Fibroblast of pulmonary artery (primary cell): ENCODE measurements at regions not wholly inside any gene's neighbourhood (a gene's known extent, or its start where the extent isn't known, plus 50 kb on each side); places are given as distances from the start of the nearest gene placed in this dataset.

Experiments
- DNase-seq: peaks from one replicate; pipeline ENCODE4 v3.0.0-alpha.2; 2010; ENCODE audit warnings: low read depth
- H3K4me3 ChIP-seq: replicated peaks from 2 replicates; pipeline ENCODE4 v1.5.1; 2011; ENCODE audit warnings: low read depth, mild to moderate bottlenecking, control low read depth, low read length, moderate library complexity
- TF ChIP-seq, protein P1 (sequence below): IDR thresholded peaks from 2 replicates; pipeline ENCODE4 v1.5.1; 2011; ENCODE audit warnings: mild to moderate bottlenecking, control low read depth, low read length, inconsistent platforms; ENCODE audit errors: missing control alignments

DNA sequence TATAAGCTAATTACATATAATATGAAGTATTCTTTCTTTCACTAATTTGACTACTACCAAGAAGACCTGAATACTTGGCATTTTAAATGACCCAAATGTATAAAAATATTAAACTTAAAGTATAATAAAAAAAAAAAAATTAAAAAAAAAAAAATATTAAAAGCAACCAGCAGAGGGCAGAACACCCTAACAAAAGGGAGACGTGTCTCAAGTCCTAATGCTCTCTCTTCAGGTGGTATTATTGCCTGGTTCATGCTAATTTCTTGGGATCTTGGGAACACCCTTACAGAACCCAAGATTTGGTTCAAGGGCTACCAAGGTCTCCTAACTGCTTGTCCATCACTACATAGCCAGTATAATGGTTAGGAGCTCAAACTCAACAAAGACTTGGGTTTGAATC is 754.8 kb downstream of the RAB28 start:
- peak; percentile 48 for DNase-seq
- TF ChIP-seq, protein P1, sequence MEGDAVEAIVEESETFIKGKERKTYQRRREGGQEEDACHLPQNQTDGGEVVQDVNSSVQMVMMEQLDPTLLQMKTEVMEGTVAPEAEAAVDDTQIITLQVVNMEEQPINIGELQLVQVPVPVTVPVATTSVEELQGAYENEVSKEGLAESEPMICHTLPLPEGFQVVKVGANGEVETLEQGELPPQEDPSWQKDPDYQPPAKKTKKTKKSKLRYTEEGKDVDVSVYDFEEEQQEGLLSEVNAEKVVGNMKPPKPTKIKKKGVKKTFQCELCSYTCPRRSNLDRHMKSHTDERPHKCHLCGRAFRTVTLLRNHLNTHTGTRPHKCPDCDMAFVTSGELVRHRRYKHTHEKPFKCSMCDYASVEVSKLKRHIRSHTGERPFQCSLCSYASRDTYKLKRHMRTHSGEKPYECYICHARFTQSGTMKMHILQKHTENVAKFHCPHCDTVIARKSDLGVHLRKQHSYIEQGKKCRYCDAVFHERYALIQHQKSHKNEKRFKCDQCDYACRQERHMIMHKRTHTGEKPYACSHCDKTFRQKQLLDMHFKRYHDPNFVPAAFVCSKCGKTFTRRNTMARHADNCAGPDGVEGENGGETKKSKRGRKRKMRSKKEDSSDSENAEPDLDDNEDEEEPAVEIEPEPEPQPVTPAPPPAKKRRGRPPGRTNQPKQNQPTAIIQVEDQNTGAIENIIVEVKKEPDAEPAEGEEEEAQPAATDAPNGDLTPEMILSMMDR: peak; percentile 41
- H3K4me3 ChIP-seq: no peak overlapping the region

DNA sequence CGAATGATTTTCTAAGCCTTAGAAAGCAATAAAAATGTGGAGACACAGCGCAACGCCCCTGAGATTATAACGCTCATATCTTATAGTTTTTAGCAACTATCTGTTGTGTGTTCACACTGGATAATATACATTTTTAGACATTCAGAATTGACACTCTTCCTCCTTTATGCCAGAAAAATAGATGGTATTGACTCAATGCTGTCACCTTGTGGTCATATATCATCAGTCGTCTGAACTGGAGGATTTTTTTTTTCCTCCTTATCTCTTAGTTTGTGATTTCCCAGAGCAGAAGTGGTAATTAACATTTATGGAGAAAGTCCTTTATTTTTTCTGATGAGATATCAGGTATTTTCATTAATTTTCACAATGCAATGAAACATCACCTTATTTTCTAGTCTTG is 759.6 kb downstream of the RAB28 start:
- H3K4me3 ChIP-seq: peak overlapping the region; percentile 3
- TF ChIP-seq, protein P1: peak; percentile 72
- DNase-seq: peak; percentile 45

DNA sequence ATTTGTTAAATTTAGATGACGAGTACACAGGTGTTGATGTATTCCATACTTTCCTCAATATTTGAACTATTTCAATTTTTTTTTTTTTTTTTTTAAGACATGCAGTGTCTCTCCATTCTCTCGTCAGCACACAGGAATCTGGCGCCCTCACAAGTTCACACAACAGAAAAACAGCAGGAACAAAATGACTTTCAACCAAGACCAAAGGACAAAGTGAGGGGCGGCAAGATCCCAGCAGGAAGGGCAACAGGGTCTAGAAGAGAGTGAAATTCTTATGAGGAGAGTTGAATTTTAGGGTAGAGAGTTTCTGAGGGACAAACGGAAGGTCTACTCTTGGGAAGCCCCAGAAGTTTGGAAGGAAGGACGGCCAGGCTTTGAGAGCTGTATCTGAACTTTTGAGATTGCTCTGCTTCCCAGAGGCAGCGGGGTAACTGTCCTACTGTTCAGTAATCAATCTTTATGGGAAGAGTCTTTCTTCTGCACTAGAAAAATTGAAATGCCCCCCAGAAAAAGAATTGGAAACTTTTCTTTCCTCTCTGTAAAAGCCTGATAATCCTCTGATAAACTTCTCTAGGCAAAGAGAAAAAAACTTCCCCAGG is 760.2 kb downstream of the RAB28 start:
- TF ChIP-seq, protein P1: peak; percentile 29
- H3K4me3 ChIP-seq: peak overlapping the region; percentile 3
- DNase-seq: peak; percentile 53

DNA sequence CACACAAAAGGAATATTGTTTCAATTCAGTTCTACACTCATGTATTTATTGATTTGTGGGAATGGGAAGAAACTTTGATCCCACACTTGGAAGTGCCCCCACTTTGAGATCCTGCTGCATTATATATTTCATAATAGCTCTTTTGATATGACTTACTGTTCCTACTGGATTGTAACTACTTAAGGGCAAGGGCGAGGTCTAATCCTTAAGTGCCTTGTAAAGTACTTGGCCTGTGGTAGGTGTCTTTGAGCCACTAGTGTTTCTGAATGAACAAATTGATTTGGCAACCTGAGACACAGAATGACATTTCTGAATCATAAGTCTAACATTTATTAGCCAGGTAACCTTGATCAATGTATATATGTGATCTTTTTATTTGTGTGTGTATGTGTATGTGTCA is 767.2 kb downstream of the RAB28 start:
- no peak overlapping the region for H3K4me3 ChIP-seq
- no peak for DNase-seq
- TF ChIP-seq, protein P1: no peak

DNA sequence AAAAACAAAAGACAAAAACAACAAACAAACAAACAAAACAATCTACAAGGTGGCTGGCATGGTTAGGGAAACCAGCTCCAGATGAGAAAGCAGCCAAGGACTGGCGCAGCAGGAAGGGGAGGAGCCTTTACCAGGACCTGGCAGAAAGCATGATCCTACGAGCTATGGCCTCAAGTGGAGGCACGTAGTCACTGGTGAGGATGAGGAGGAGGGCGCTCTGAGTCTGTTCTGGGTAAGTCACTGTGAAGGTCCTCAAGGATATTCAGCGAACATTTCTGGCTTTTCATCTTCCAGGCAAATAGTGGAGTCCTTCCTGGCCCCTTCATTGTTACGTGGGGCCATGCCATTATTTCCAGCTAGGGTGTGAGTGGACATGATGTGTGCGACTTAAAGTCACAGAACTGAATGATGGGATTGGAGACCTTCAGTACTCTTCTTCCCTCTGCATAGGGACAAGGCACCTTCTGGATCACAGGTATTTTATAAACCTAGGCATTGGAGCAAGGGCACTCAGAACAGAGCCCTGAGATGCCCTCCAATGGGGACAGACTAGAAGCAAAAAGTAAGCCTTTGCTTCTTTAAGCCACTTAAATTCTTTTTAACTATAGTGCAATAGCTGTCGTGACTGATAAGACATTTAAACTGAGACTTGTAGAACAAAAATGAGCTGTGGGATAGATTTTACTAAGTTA is 771.3 kb downstream of the RAB28 start:
- TF ChIP-seq, protein P1: no peak
- no peak overlapping the region for H3K4me3 ChIP-seq
- DNase-seq: no peak

DNA sequence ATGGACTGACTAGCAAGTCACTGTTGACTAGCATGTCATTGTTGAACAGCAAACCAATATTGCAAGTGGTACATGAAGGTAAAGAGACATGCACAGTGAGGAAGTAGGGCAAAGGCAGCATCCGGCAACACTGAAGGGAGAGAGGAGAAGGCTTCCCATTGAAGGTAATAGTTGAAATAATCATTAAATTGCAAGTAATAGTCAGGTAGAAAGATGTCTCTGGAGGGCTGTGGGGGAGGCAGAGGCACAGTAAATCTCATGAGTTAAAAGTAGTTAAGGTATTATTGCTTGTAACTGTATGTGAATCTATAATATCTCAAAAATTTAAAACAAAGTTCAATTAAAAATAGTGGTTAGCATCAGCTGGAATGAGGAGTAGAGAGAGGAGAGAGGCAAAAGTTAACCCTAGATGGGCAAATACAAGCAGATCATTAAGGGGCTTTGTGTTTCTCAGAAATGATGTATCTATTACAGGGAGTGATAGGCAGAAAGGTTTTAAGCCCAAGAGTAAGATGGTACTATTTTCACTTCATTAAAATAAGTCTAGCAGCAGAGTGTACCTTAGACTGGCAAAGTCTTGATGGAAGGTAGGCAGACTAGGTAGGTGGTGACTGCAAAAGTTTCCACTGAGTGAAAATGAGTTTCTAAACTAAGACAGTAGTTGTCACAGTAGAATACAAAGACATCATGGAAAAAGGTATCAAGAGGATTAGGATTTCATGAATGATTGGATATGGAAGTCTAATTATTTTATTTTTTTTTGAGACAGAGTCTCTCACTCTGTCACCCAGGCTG is 776.6 kb downstream of the RAB28 start:
- DNase-seq: no peak
- TF ChIP-seq, protein P1: no peak
- H3K4me3 ChIP-seq: no peak overlapping the region
